ENCODE measurements at regions not wholly inside any gene's neighbourhood (a gene's known extent, or its start where the extent isn't known, plus 50 kb on each side); places are given as distances from the start of the nearest gene placed in this dataset.
"Not testable (repeated sequence)": the region's sequence is repeated elsewhere in the genome, so short reads cannot be mapped to it uniquely, and the experiment has no call there.

DNA sequence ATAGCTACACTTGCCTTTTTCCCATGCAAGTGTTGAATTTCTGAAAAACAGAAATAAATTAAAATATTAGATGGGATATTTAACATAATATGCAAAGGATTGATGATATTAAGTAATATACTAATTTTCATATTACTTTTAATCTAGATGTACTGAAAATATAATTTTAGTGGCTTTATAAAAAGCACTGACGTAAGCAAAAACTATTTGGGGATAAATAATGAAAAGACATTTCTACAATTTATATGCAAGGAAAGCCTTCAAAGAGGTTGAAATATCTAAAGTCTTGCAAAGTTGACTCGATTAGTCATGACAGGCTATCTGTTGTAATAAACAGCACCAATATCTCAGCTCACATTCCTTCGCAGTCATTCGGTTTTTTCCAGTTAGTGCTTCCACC lies 94.9 kb upstream of the ABCB5 start:
- DNase-seq (ENCODE audit: low read depth) = no peak

GRCh38 chr7:20521243-20521642 lies 94.2 kb upstream of the ABCB5 start:
- no peak for DNase-seq (ENCODE audit: low read depth)

- DNase-seq (ENCODE audit: low read depth) = no peak
Observed at GRCh38 chr7:20529260-20529659, 86.2 kb upstream of the ABCB5 start.

DNA sequence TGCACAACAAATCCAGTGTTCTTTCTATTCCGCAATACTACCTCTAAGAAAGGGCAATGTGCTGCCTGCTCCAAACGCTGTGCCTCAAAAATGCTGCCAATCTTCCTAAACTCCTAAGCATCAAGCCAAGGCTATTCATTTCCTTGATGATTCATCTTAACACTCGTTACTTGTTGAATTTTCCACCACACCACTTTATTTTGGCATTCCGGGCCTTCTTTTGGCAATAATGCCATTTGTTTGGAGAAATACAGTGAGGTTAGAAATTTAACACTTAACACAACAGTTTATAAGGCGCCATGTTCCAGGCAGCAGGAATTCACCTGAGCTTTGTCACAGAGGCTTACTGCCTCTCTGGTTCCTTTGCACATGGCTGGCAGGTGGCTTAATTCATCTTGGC lies 82.6 kb upstream of the ABCB5 start:
- no peak for DNase-seq (ENCODE audit: low read depth)

DNA sequence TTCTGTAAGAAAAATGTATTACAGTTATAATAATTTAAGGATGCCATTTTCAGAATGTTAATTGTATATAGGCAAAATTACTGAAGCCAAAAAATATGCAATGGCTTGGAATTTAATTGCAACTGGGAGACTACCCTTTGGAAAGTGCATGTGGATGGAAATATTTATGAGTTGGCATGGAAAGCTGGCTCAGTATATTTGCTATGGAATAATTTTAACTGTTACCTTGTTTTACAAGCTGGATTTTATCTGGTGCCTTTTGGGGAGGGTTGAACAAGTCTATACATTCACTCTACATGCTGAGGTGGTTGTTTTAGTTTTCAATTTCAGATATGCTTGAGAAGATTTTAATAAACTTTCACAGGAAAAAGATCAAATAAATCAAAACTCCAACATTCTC lies 80.9 kb upstream of the ABCB5 start:
- DNase-seq (ENCODE audit: low read depth) = no peak

GRCh38 chr7:20535541-20535940 lies 79.9 kb upstream of the ABCB5 start:
- no peak for DNase-seq (ENCODE audit: low read depth)

DNA sequence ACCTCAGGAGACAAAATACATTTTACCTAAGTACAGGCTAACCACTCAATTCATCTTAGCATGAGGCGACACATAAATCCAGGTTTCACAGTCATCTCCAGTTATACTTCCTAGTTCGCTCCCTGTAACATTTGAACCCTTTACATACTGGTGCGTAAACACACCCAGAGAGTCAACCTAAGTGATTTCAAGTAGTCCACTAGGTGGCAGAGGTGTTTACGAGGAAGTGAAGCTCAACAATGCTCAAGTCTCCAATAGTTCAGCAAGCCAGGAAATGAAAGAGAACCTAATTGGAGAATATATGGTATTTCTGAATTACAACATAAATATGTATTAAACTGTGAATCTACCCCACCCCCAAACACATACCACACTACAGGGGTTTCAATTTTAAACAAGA lies 76.3 kb upstream of the ABCB5 start:
- DNase-seq (ENCODE audit: low read depth) = no peak

GRCh38 chr7:20541608-20542349 lies 73.7 kb upstream of the ABCB5 start:
- DNase-seq (ENCODE audit: low read depth) = no peak

DNA sequence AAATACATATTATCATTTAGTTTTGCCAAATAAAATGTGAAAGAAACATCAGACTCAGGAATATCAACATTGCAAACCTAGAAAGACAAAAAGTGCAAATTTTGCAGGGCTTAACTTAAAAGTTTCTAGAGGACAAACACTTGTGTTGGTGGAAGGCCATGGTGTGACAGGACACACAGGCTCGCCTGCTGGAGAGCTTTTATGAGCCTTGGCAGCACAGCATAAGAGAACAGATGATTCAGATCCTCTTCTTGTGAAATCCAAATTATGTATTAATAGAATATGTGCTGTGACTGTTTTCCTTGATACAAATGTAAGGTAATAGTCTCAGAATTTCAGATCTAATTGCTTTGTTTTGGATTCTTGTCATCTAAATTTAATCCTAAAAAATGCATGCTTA lies 72.9 kb upstream of the ABCB5 start:
- DNase-seq (ENCODE audit: low read depth) = no peak

- DNase-seq (ENCODE audit: low read depth) = no peak
Observed at GRCh38 chr7:20543500-20543899, 72.0 kb upstream of the ABCB5 start.

DNA sequence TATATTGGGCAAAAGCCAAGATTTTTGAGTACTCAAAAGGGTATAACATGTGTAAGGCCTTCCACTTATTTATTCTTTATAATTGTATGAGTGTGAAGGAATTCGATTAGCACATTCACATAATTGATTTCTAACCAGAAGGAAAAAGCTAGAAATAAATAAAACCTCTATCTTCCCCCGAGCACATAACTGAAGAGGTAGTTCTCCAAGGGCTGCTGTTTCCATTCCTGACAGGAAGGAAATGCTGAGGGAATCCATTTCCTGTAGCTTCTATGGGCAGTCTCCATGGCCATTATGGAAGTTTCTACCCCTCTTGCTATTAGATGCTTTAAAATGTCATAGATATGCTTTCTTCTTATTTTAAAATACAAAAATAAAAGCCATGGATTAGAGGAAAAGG lies 70.5 kb upstream of the ABCB5 start:
- DNase-seq (ENCODE audit: low read depth) = no peak

GRCh38 chr7:20546958-20547357 lies 68.5 kb upstream of the ABCB5 start:
- DNase-seq (ENCODE audit: low read depth) = not testable (repeated sequence)

GRCh38 chr7:20554072-20554471 lies 61.4 kb upstream of the ABCB5 start:
- no peak for DNase-seq (ENCODE audit: low read depth)

DNA sequence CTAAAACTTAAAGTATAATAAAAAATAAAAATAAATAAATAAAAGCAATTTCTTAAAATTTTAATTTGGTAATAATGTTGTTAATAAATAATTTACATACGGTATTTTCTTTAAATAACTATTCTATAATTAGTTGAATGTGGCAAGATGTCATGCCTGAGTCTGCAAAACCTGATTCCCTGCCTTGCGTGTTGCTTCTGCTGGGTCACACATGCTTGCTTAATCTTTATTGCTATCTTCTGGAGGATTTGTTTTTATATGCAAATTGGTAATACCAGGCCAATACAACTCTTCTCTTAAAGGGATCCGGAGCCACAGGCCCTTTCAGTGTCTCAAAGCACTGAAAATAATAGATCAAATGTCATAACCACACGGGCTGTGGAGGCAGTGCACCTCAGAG lies 59.4 kb upstream of the ABCB5 start:
- DNase-seq (ENCODE audit: low read depth) = no peak

- DNase-seq (ENCODE audit: low read depth) = no peak
Observed at GRCh38 chr7:20557116-20557515, 58.4 kb upstream of the ABCB5 start.

GRCh38 chr7:20558963-20559716 lies 56.3 kb upstream of the ABCB5 start:
- no peak for DNase-seq (ENCODE audit: low read depth)

DNA sequence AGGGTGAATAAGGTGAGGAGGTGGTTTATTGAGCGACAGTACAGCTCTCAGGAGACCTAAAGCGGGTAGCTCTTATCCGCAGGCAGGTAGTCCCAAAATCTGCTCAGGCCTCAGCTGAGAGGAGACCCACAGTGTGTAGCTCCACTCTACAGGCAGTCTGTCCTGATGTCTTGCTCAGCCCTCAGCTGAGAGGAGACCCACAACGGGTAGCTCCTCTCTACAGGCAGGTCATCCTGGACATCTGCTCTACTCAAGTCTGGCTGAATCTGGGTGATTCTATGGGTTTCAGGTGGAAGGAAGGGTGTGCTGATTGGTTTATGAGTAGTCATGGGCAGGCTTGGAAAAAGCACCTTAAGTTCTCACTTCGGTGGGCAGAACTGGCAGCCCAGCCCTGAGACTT lies 55.6 kb upstream of the ABCB5 start:
- DNase-seq (ENCODE audit: low read depth) = no peak

DNA sequence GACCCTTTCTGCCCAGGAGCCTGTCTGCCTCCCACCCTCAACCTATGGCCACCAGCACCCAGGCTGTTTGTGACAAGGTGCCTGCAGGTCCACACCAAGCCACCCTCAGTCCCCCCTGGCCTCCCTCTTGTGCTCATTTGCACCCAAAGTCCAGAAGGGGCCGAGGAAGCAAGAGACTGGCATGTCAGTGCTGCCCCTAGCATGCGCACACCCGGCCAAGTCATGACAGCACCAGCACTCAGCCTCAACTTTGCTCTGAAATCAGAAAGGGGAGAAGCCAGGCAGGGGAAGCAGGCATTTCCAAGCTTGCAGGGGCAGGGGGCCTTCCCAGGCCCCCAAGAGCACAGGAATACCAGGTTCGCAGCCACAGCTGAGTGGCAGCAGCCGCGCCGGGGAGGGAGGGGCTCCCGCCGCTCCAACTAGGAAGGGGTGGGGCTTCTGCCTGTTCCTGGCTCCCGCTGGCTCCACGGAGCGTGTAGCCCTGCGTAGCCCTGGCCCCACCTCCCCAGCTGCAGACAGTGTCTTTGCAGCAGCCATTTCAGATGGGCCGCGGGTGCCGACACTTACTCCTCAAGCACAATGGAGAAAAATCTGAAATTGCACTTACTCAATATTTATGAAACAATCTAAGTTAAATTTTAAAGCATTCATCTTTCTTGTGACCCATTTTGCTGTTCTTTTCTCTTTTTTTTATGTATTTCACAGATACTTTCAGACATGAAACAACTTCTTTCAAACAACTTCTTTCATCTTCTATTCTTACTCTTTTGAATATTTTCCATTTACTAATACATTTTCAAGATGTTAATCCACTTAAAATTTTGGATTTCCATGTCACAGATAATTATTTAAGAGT lies 54.9 kb upstream of the ABCB5 start:
- no peak for DNase-seq (ENCODE audit: low read depth)

DNA sequence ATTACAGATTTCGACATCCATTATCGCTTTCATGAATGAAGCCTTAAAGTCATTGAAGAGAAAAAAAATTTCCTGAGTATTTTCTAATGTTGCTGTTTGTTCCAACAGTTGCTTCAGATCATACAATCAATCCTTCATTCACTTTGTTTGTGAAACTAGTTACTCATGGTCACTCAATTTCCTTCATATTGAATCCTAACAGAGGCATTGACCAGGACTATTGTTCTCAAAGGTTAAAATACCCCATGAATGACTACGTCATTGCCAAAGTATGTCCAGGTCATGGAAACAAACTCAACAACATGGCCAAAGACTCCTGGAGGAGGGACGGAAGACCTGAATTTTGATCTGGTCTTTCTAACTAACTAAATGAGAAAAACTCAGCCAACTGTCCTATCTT lies 54.0 kb upstream of the ABCB5 start:
- DNase-seq (ENCODE audit: low read depth) = no peak

DNA sequence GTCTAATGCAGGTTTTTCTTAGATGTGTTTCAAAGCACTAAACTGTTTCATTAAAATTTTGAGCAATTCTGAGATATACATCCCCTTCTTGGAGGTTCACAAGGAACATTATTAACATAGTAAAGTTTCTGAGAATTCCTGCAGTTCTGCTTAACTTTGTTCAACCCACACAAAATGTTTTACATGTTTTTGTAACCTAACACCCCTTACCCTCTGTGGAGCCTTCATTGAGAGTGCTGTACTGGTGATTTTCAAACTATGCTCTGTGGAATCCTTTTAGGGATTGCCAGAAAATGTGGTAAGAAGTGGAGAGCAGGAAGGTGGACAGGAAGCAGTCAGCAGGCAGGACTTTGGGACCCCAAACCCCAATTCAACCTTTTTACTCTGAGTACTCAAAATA lies 53.6 kb upstream of the ABCB5 start:
- no peak for DNase-seq (ENCODE audit: low read depth)

- no peak for DNase-seq (ENCODE audit: low read depth)
Observed at GRCh38 chr7:20562461-20562860, 53.0 kb upstream of the ABCB5 start.
